SK-N-SH treated with all-trans-retinoic acid at 6 μM for 48 hours (cell line): ENCODE measurements at regions not wholly inside any gene's neighbourhood (a gene's known extent, or its start where the extent isn't known, plus 50 kb on each side); places are given as distances from the start of the nearest gene placed in this dataset.

Source experiments
- ATAC-seq: fragments of 200-7000 bp; cut with Tn5 transposase; 3 replicates; pipeline ENCODE4 v1.9.1; 2020; ENCODE audit warnings: mild to moderate bottlenecking, moderate library complexity
- ARNTL ChIP-seq: fragments of 450-650 bp; formaldehyde crosslinking; IDR thresholded peaks from 2 replicates; pipeline ENCODE4 v1.5.0; 2020; ENCODE audit warnings: low read depth, mild to moderate bottlenecking, moderate library complexity, borderline replicate concordance
- BACH2 ChIP-seq: fragments of 250-450 bp; sonication (Bioruptor Pico); IDR thresholded peaks from 2 replicates; pipeline ENCODE4 v1.9.0; 2021; ENCODE audit warnings: mild to moderate bottlenecking, borderline replicate concordance
- ESRRG ChIP-seq: fragments of 250-450 bp; sonication (Bioruptor Pico); IDR thresholded peaks from 2 replicates; pipeline ENCODE4 v1.6.1; 2021; ENCODE audit warnings: mild to moderate bottlenecking
- GLIS3 ChIP-seq: fragments of 250-450 bp; sonication (Bioruptor Pico); IDR thresholded peaks from 2 replicates; pipeline ENCODE4 v1.5.0; 2020; ENCODE audit warnings: mild to moderate bottlenecking, moderate library complexity
- ISL1 ChIP-seq: fragments of 250-450 bp; sonication (Bioruptor Pico); IDR thresholded peaks from 2 replicates; pipeline ENCODE4 v2.1.2; 2022; ENCODE audit warnings: mild to moderate bottlenecking, moderate library complexity
- OSR1 ChIP-seq: fragments of 250-450 bp; sonication (Bioruptor Pico); IDR thresholded peaks from 2 replicates; pipeline ENCODE4 v1.8.0; 2022; ENCODE audit warnings: moderate library complexity, mild to moderate bottlenecking, inconsistent platforms
- PPARA ChIP-seq: fragments of 250-450 bp; sonication (Bioruptor Pico); IDR thresholded peaks from 2 replicates; pipeline ENCODE4 v1.5.0; 2020; ENCODE audit warnings: mild to moderate bottlenecking, borderline replicate concordance
- RARB ChIP-seq: fragments of 250-450 bp; sonication (Bioruptor Pico); IDR thresholded peaks from 2 replicates; pipeline ENCODE4 v1.8.0; 2021; ENCODE audit warnings: mild to moderate bottlenecking, moderate library complexity
- SNAI2 ChIP-seq: fragments of 250-450 bp; sonication (Bioruptor Pico); IDR thresholded peaks from 2 replicates; pipeline ENCODE4 v1.5.0; 2020; ENCODE audit warnings: mild to moderate bottlenecking, moderate library complexity
- ZC3H10 ChIP-seq: fragments of 250-450 bp; sonication (Bioruptor Pico); IDR thresholded peaks from 2 replicates; pipeline ENCODE4 v1.5.1; 2021; ENCODE audit warnings: mild to moderate bottlenecking, moderate library complexity
- ZFP3 ChIP-seq: fragments of 250-450 bp; sonication (Bioruptor Pico); IDR thresholded peaks from 2 replicates; pipeline ENCODE4 v1.5.0; 2020; ENCODE audit warnings: mild to moderate bottlenecking, moderate library complexity
- ZFP30 ChIP-seq: fragments of 450-650 bp; formaldehyde crosslinking; IDR thresholded peaks from 2 replicates; pipeline ENCODE4 v1.5.0; 2022; ENCODE audit warnings: mild to moderate bottlenecking, moderate library complexity
- ZNF565 ChIP-seq: fragments of 450-650 bp; formaldehyde crosslinking; conservative IDR thresholded peaks from 2 replicates; pipeline ENCODE4 v1.5.0; 2020; ENCODE audit warnings: low read depth, mild to moderate bottlenecking, moderate library complexity
- ZNF70 ChIP-seq: fragments of 450-650 bp; formaldehyde crosslinking; IDR thresholded peaks from 2 replicates; pipeline ENCODE4 v1.5.0; 2020; ENCODE audit warnings: mild to moderate bottlenecking, moderate library complexity
- ZNF8 ChIP-seq: fragments of 450-650 bp; formaldehyde crosslinking; IDR thresholded peaks from 2 replicates; pipeline ENCODE4 v1.5.0; 2020; ENCODE audit warnings: mild to moderate bottlenecking, moderate library complexity
- TF ChIP-seq, protein P1 (sequence below): fragments of 250-450 bp; sonication (Bioruptor Pico); IDR thresholded peaks from 2 replicates; pipeline ENCODE4 v1.8.0; 2021; ENCODE audit warnings: low read depth, mild to moderate bottlenecking, moderate library complexity, borderline replicate concordance
- TF ChIP-seq, protein P2 (sequence below): fragments of 250-450 bp; sonication (Bioruptor Pico); IDR thresholded peaks from 2 replicates; pipeline ENCODE4 v1.8.0; 2020; ENCODE audit warnings: mild to moderate bottlenecking, moderate library complexity, borderline replicate concordance
- TF ChIP-seq, protein P3 (sequence below): fragments of 250-450 bp; sonication (Bioruptor Pico); IDR thresholded peaks from 2 replicates; pipeline ENCODE4 v1.5.0; 2020; ENCODE audit warnings: mild to moderate bottlenecking, moderate library complexity
- TF ChIP-seq, protein P4 (sequence below): fragments of 250-450 bp; sonication (Bioruptor Pico); IDR thresholded peaks from 2 replicates; pipeline ENCODE4 v1.5.1; 2021; ENCODE audit warnings: mild to moderate bottlenecking, moderate library complexity

DNA sequence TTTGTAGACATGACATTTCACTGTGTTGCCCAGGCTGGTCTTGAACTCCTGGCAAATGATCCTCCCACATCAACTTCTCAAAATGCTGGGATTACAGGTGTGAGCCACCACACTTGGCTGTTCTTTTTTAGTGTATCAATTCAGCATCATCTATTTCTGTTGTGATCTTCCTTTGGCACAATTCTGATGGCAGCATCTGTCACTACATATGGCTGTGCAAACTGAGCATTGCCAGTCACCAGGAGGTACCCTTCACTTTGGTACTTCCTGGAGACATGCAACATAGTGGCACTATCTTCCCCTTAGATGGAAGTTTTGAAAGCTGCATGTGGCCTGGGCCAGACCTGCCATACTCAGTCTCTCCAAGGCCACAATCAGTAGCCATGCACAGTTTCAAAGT lies 467.1 kb upstream of the TMPO start:
- ATAC-seq = no peak
- TF ChIP-seq, protein P1, sequence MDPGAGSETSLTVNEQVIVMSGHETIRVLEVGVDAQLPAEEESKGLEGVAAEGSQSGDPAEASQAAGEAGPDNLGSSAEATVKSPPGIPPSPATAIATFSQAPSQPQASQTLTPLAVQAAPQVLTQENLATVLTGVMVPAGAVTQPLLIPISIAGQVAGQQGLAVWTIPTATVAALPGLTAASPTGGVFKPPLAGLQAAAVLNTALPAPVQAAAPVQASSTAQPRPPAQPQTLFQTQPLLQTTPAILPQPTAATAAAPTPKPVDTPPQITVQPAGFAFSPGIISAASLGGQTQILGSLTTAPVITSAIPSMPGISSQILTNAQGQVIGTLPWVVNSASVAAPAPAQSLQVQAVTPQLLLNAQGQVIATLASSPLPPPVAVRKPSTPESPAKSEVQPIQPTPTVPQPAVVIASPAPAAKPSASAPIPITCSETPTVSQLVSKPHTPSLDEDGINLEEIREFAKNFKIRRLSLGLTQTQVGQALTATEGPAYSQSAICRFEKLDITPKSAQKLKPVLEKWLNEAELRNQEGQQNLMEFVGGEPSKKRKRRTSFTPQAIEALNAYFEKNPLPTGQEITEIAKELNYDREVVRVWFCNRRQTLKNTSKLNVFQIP = no peak
- TF ChIP-seq, all 23 proteins: peak for 0

DNA sequence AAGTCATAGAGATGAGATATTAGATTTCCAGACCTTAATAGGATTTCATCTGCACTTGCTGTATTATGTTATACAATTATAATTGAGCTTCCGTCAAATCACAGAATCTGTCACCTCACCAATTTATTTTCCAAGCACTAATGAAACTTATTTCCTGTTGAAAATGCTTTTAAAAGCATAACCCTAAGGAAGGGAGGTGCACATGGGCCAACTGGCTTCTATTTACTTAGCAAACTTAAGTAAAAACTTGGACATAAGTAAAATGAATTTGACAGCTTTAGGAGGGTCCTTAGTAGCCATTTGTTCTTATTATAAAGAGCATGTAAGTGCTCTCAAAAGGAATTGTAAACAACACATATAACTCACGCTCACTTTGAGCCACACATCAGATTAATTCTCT lies 462.2 kb upstream of the TMPO start:
- TF ChIP-seq, protein P2, sequence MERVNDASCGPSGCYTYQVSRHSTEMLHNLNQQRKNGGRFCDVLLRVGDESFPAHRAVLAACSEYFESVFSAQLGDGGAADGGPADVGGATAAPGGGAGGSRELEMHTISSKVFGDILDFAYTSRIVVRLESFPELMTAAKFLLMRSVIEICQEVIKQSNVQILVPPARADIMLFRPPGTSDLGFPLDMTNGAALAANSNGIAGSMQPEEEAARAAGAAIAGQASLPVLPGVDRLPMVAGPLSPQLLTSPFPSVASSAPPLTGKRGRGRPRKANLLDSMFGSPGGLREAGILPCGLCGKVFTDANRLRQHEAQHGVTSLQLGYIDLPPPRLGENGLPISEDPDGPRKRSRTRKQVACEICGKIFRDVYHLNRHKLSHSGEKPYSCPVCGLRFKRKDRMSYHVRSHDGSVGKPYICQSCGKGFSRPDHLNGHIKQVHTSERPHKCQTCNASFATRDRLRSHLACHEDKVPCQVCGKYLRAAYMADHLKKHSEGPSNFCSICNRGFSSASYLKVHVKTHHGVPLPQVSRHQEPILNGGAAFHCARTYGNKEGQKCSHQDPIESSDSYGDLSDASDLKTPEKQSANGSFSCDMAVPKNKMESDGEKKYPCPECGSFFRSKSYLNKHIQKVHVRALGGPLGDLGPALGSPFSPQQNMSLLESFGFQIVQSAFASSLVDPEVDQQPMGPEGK (CRISPR knock-in tag) = no peak
- TF ChIP-seq ZFP3 (no peak), ZC3H10 (no peak), ESRRG (CRISPR knock-in tag) (no peak), RARB (CRISPR knock-in tag) (no peak), OSR1 (CRISPR knock-in tag) (no peak), ZNF70 (CRISPR knock-in tag) (no peak), ARNTL (CRISPR knock-in tag) (no peak), SNAI2 (CRISPR knock-in tag) (no peak), PPARA (CRISPR knock-in tag) (no peak), GLIS3 (CRISPR knock-in tag) (no peak), ZNF8 (CRISPR knock-in tag) (no peak), ZFP30 (CRISPR knock-in tag) (no peak), ISL1 (no peak)
- TF ChIP-seq, protein P3, sequence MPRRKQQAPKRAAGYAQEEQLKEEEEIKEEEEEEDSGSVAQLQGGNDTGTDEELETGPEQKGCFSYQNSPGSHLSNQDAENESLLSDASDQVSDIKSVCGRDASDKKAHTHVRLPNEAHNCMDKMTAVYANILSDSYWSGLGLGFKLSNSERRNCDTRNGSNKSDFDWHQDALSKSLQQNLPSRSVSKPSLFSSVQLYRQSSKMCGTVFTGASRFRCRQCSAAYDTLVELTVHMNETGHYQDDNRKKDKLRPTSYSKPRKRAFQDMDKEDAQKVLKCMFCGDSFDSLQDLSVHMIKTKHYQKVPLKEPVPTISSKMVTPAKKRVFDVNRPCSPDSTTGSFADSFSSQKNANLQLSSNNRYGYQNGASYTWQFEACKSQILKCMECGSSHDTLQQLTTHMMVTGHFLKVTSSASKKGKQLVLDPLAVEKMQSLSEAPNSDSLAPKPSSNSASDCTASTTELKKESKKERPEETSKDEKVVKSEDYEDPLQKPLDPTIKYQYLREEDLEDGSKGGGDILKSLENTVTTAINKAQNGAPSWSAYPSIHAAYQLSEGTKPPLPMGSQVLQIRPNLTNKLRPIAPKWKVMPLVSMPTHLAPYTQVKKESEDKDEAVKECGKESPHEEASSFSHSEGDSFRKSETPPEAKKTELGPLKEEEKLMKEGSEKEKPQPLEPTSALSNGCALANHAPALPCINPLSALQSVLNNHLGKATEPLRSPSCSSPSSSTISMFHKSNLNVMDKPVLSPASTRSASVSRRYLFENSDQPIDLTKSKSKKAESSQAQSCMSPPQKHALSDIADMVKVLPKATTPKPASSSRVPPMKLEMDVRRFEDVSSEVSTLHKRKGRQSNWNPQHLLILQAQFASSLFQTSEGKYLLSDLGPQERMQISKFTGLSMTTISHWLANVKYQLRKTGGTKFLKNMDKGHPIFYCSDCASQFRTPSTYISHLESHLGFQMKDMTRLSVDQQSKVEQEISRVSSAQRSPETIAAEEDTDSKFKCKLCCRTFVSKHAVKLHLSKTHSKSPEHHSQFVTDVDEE (CRISPR knock-in tag) = no peak
- no peak for ATAC-seq

DNA sequence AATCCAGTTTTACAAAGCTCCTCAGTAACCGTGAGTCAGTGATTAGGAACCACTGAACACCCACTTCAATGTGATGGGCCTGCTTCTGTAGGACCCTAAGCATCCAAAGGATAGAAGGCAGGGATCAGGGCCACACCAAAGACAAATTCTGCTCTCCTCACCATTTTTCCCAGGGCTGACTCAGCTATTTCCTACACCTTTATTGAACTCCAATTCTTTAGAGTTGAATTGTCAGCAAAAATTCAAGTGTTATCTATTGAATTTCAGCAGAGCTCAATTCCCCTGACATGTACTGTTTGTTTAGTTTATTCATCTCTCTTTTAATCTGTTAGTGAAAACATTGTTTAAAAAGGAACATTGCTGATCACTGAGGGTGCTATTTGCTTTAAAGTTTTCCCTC lies 457.7 kb upstream of the TMPO start:
- TF ChIP-seq, protein P4, sequence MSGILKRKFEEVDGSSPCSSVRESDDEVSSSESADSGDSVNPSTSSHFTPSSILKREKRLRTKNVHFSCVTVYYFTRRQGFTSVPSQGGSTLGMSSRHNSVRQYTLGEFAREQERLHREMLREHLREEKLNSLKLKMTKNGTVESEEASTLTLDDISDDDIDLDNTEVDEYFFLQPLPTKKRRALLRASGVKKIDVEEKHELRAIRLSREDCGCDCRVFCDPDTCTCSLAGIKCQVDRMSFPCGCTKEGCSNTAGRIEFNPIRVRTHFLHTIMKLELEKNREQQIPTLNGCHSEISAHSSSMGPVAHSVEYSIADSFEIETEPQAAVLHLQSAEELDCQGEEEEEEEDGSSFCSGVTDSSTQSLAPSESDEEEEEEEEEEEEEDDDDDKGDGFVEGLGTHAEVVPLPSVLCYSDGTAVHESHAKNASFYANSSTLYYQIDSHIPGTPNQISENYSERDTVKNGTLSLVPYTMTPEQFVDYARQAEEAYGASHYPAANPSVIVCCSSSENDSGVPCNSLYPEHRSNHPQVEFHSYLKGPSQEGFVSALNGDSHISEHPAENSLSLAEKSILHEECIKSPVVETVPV (CRISPR knock-in tag) = no peak
- TF ChIP-seq, protein P2 (CRISPR knock-in tag) = no peak
- TF ChIP-seq ZNF565 (CRISPR knock-in tag) (no peak), SNAI2 (CRISPR knock-in tag) (no peak)
- no peak for ATAC-seq

DNA sequence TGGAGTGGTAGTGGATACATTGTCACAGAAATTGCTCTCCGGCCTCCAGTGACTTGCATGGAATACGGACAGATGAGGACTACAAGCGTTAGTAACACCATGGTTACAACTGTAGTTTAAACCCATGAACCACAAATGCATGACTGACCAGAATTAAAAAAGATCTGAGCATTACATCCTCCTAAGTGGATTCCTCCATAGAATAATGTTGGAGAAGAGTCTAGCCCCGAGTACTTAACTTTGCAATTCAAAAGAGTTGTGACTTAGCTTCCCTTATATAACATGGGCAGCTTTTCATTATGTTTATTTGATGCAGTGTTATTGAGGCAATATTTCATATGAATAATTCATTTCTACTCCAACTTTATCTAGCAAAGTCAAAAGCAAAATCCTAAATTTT lies 457.2 kb upstream of the TMPO start:
- ATAC-seq = no peak
- TF ChIP-seq GLIS3 (CRISPR knock-in tag) (no peak), BACH2 (CRISPR knock-in tag) (no peak)
